ENCODE measurements at regions not wholly inside any gene's neighbourhood (a gene's known extent, or its start where the extent isn't known, plus 50 kb on each side); places are given as distances from the start of the nearest gene placed in this dataset.

- Histone ChIP-seq H3K36me3 (no peaks in the 10 kb centered on the region), H3K27ac (no peak overlapping the region), H3K27me3 (no peaks in the 10 kb centered on the region), H3K9me3 (no peaks in the 10 kb centered on the region), H3K4me1 (no peaks in the 10 kb centered on the region), H3K4me3 (no peak overlapping the region)
- no peak for TF ChIP-seq POLR2A (IDR thresholded peaks at IDR 0.05)
- 72 to 78% (median 76%) methylated on average over 4 of the region's 4 CpGs for WGBS, 5 donors
- intact Hi-C loops (cut with DNase I; ENCODE audit: low total_unique reads) = no loop called here
- no peak for DNase-seq
Observed at GRCh38 chr9:1461812-1462211, 411.7 kb downstream of the DMRT2 start.

DNA sequence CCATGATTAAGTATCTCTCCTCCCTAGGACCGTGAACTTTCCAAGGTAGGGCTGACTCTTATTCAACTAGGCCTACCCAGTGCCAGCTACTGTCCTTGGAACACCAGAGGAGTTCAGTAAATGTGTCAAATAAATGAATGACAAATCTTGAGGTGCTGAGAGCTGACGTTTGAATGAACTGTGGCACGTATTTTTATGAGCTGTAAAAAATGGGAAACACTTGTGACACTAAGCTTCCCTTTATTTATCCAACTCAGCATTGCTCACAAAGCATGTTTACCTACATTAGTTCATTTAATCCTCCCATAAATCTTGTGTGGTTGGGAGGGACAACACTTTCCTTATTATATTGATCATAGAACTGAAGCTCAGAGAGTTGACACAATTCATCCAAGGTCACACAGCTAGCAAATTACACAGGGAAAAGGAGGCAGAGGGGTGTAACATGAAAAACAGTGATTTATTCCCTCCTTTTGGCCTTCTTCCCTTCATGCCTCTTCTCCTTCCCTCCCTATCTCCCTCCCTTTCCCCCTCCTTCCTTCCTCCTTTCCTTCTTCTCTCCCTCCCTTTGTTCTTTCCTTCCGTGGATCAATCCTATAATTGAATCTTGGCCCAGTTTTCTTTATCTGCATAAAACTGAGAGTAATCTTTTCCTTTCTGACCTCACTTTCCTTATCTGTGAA lies 412.6 kb downstream of the DMRT2 start:
- H3K36me3 ChIP-seq = no peaks in the 10 kb centered on the region
- no peak for TF ChIP-seq CTCF (IDR thresholded peaks at IDR 0.05)
- TF ChIP-seq POLR2AphosphoS5 (IDR thresholded peaks at IDR 0.05) = no peak
- TF ChIP-seq POLR2A (IDR thresholded peaks at IDR 0.05) = no peak
- no peak for TF ChIP-seq EP300 (IDR thresholded peaks at IDR 0.05)
- WGBS, 5 donors = 42 to 58% (median 49%) methylated on average over 4 of the region's 4 CpGs

DNA sequence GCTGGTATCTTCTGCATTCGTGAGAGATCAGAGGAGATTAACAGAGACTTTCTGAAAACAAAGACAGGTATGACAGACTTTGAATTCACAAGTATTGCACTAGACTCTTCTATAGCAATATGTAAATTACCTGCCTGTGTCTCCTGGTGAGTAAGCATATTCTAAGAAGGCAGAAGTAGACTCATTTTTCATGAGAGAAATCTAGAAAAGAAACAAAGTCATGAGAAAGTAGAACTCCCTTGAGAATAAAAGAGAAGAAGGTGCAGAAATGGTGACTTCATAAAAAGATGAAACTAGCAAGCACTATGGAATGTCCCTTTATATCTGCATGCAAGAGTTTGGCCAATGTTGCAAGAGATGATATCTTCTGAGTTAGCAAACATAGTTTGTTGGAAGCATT lies 419.8 kb downstream of the DMRT2 start:
- WGBS, 5 donors = 49 to 68% (median 66%) methylated on average over 1 of the region's 1 CpG
- intact Hi-C loops (cut with DNase I; ENCODE audit: low total_unique reads) = no loop called here
- no peak overlapping the region for H3K27ac ChIP-seq
- DNase-seq = no peak
- H3K4me3 ChIP-seq = no peak overlapping the region
- H3K4me1 ChIP-seq = no peaks in the 10 kb centered on the region
- no peaks in the 10 kb centered on the region for H3K27me3 ChIP-seq
- H3K9me3 ChIP-seq = no peaks in the 10 kb centered on the region
- H3K36me3 ChIP-seq = no peaks in the 10 kb centered on the region
- no peak for TF ChIP-seq CTCF (IDR thresholded peaks at IDR 0.05)
- no peak for TF ChIP-seq EP300 (IDR thresholded peaks at IDR 0.05)

More for the DNA sequence above, 412.6 kb downstream of the DMRT2 start:
- Histone ChIP-seq H3K9me3 (no peaks in the 10 kb centered on the region), H3K27me3 (no peaks in the 10 kb centered on the region), H3K27ac (no peak overlapping the region), H3K4me3 (no peak overlapping the region), H3K4me1 (no peaks in the 10 kb centered on the region)
- DNase-seq = no peak
- intact Hi-C loops (cut with DNase I; ENCODE audit: low total_unique reads) = no loop called here

- intact Hi-C loops (cut with DNase I; ENCODE audit: low total_unique reads) = no loop called here
- Histone ChIP-seq H3K36me3 (no peaks in the 10 kb centered on the region), H3K4me3 (no peak overlapping the region), H3K4me1 (no peaks in the 10 kb centered on the region), H3K27ac (no peak overlapping the region), H3K9me3 (peaks cover 0 to 7% (median 0%) of the 10 kb centered on the region in 4 donors), H3K27me3 (no peaks in the 10 kb centered on the region)
- 34 to 55% (median 43%) methylated on average over 3 of the region's 3 CpGs for WGBS, 5 donors
- TF ChIP-seq POLR2AphosphoS5 (IDR thresholded peaks at IDR 0.05) (no peak), POLR2A (IDR thresholded peaks at IDR 0.05) (no peak), EP300 (IDR thresholded peaks at IDR 0.05) (no peak), CTCF (IDR thresholded peaks at IDR 0.05) (no peak)
- DNase-seq = no peak
Observed at GRCh38 chr9:1473956-1474634, 423.9 kb downstream of the DMRT2 start.

DNA sequence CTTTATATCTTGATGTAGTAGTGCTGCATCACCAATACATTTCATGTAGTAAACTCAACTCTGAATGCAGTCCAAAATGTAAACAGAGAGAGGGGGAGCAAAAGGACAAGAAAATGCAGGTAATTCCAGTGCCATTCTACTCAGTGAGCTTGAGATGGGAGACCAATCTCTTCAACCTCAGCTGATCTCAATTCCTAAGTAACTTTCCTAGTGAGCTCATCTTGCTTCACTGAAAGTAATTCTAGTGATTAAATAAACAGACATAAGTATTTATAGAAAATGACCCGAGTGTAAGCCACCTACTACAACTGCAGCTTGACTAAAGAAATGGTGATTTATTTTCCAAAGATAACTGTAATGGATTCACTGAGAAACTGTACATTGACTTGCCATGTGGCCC lies 424.5 kb downstream of the DMRT2 start:
- intact Hi-C loops (cut with DNase I; ENCODE audit: low total_unique reads) = no loop called here
- Histone ChIP-seq H3K27ac (no peak overlapping the region), H3K4me1 (no peaks in the 10 kb centered on the region), H3K9me3 (peaks cover 0 to 7% (median 0%) of the 10 kb centered on the region in 4 donors), H3K36me3 (no peaks in the 10 kb centered on the region), H3K4me3 (no peak overlapping the region), H3K27me3 (no peaks in the 10 kb centered on the region)
- TF ChIP-seq POLR2A (IDR thresholded peaks at IDR 0.05) (no peak), CTCF (IDR thresholded peaks at IDR 0.05) (no peak), EP300 (IDR thresholded peaks at IDR 0.05) (no peak), POLR2AphosphoS5 (IDR thresholded peaks at IDR 0.05) (no peak)
- WGBS, 5 donors = 24 to 57% (median 49%) methylated on average over 1 of the region's 1 CpG
- DNase-seq = no peak

All from stomach (tissue), 8 donors.